ENCODE measurements at regions not wholly inside any gene's neighbourhood (a gene's known extent, or its start where the extent isn't known, plus 50 kb on each side); places are given as distances from the start of the nearest gene placed in this dataset.

DNA sequence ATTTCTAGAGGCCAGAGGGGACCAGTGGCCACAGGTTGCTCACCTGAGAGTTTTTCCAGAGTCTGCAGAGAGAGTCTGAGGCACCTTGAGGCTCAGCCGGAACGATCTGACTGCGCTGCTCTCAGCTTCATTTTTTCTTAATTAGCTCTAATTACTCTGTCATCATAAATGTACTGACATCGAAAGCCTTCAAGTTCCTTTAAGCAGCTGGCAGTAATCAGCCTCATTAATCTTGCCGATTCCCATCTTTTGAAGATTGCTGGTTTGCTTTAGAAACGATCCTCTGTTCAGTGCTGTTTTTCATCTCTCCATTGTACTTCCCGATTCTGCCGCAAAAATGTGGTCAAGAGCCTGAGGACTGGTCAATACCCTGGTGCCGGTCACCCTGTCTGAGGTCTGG lies 454.7 kb downstream of the TYW1 start:
- TF ChIP-seq, protein P1, sequence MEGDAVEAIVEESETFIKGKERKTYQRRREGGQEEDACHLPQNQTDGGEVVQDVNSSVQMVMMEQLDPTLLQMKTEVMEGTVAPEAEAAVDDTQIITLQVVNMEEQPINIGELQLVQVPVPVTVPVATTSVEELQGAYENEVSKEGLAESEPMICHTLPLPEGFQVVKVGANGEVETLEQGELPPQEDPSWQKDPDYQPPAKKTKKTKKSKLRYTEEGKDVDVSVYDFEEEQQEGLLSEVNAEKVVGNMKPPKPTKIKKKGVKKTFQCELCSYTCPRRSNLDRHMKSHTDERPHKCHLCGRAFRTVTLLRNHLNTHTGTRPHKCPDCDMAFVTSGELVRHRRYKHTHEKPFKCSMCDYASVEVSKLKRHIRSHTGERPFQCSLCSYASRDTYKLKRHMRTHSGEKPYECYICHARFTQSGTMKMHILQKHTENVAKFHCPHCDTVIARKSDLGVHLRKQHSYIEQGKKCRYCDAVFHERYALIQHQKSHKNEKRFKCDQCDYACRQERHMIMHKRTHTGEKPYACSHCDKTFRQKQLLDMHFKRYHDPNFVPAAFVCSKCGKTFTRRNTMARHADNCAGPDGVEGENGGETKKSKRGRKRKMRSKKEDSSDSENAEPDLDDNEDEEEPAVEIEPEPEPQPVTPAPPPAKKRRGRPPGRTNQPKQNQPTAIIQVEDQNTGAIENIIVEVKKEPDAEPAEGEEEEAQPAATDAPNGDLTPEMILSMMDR (IDR thresholded peaks at IDR 0.05) = no peak
- no peak for TF ChIP-seq POLR2A (IDR thresholded peaks at IDR 0.05)
